ENCODE measurements at regions not wholly inside any gene's neighbourhood (a gene's known extent, or its start where the extent isn't known, plus 50 kb on each side); places are given as distances from the start of the nearest gene placed in this dataset.

DNA sequence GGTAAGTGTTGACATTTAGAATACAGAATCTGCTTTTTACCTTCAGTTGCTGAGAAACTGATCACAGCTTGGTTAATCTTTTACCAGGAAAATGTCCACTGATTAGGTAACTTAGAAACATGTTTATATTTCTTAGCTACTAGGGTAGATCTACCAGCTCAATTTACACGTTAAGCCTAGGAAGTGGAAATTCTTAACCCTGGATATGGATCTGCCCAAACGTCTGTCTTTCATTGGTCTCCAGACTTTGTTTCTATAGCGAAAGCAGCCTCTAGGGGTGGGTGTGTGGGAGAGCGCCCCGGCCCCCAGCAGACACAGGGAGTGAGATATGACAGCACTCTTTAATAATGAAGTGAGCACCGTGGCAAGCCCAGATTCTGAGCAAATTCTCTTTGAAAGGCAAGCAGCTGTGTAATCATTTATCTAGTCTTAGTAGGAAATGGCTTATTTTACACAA is 141.6 kb upstream of the ZNF608 start:
- TF ChIP-seq, protein P1, sequence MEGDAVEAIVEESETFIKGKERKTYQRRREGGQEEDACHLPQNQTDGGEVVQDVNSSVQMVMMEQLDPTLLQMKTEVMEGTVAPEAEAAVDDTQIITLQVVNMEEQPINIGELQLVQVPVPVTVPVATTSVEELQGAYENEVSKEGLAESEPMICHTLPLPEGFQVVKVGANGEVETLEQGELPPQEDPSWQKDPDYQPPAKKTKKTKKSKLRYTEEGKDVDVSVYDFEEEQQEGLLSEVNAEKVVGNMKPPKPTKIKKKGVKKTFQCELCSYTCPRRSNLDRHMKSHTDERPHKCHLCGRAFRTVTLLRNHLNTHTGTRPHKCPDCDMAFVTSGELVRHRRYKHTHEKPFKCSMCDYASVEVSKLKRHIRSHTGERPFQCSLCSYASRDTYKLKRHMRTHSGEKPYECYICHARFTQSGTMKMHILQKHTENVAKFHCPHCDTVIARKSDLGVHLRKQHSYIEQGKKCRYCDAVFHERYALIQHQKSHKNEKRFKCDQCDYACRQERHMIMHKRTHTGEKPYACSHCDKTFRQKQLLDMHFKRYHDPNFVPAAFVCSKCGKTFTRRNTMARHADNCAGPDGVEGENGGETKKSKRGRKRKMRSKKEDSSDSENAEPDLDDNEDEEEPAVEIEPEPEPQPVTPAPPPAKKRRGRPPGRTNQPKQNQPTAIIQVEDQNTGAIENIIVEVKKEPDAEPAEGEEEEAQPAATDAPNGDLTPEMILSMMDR (IDR thresholded peaks at IDR 0.05), result no peak
- no peak for TF ChIP-seq POLR2A (IDR thresholded peaks at IDR 0.05)
